Left lobe of liver (tissue), 2 donors: ENCODE measurements at regions not wholly inside any gene's neighbourhood (a gene's known extent, or its start where the extent isn't known, plus 50 kb on each side); places are given as distances from the start of the nearest gene placed in this dataset.
"Not testable (repeated sequence)": the region's sequence is repeated elsewhere in the genome, so short reads cannot be mapped to it uniquely, and the experiment has no call there.

Experiments used
- ATAC-seq: fragments of 200-7000 bp; cut with Tn5 transposase; one replicate; pipeline ENCODE4 v1.9.1; 2020; ENCODE audit warnings: mild to moderate bottlenecking, moderate library complexity
- DNase-seq: peaks from one replicate; pipeline ENCODE4 v3.0.0-alpha.2; 2020; ENCODE audit warnings: low spot score
- donor health status: DM: no; HTN: no; CAD: no; lungs with moderate emphysema.
- donor health status: DM: no; HTN: yes; CAD: no.

DNA sequence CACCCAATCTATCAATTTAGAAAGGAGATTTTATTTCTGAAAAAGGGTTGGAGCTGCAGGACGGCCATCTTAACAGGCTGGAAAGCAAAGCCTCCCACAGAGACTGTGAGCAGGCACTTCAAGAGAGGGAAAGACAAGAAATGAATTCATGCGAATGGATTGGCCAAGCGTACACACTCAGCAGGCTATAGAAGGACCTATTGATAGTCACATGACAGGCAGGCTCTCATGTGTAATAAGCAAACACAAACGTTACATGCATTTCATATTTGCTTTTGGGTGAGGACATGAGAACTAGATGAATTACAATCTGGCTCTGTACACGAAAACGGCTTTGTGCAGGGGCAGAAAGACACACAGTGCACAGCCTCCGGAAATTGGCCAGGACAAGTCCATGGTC, 83.9 kb upstream of the GOLGA6L6 start:
- not testable (repeated sequence) for DNase-seq, ATAC-seq

DNA sequence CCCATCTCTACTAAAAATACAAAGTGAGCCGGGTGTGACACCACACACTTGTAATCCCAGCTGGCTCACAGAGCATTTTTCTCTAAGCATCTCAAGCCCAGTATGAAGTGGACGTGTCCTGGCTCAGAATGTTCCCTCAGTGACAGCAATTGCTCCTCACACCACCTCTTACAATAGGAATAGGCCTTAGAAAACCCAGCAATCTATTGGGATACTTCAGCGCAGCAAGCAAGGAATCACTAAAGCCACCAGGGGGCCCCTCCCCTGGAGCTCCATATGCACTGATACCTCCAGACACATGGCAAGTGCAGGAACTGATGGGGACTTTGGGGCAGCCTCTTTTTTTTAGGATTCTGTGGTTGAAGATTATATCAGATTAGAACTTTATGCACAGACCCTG, 82.5 kb upstream of the GOLGA6L6 start:
- not testable (repeated sequence) for ATAC-seq, DNase-seq

DNA sequence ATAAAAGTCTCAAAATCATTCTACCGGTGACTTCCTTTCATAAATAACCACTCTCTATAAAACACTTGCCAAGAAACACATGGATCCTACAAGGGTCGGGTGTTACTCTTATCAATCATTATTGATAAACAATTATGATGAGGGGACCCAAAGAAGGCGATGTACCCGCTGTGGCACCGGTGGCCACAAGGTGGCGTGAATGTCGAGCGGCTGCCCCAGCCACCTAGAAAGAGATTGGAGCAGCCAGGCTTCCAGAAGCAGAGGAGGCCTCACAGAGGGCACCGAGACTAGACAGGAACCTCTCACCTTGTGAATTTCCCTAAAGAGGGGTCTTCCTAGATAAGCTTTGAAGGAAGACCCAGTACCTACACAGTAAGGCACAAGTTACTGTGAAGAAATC, 80.5 kb upstream of the GOLGA6L6 start:
- peak; percentile 75 for ATAC-seq
- DNase-seq, result not testable (repeated sequence)

DNA sequence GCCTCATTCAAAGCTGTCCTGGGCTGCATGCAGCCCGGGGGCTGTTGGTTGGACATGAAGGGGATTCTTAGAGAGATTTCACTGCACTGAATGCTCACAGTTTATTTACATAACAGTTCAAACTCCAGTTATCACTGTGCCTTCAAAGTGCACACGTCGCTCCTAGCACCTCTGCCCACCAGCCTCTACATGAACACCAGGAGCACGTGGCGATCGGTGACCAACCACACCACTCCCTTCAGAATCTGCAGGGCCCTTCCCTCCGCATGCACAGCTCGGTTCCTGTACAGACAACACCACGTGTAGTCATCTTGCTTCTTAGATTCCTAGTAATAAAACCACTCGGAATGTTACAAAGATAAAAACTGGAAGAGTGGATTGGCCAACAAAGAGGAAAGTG, 72.9 kb upstream of the GOLGA6L6 start:
- not testable (repeated sequence) for DNase-seq, ATAC-seq

DNA sequence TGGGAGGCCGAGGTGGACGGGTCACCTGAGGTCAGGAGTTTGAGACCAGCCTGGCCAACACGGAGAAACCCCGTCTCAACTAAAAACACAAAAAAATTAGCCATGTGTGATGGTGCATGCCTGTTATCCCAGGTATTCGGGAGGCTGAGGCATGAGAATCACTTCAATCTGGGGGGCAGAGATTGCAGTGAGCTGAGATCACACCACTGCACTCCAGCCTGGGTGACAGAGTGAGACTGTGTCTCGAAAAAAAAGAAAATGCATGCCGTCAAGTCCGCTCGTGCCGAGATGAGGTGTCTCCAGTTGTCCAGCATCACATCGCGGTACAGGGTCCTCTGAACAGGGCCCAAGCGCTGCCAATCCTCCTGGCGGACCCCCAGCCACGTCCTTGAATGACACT, 71.2 kb upstream of the GOLGA6L6 start:
- DNase-seq, ATAC-seq: not testable (repeated sequence)

DNA sequence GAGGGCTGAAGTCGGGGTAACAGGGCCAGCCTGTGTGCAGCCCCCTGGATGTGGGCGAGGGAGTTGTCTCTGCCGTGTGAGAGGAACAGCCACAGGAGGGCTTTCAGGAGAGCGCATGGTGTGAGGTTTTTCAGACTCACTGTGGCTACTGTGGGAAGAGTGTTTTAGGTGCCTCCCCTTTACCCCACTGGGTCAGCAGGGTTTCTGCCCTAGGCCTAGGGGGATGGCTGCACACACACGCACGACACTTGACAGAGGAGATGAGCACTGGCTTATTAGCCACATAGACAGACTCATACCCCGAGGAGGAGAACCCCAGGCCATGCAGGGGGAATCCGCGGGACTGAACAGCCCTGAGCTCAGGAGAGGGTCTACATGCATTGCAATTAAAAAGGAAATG, 70.8 kb upstream of the GOLGA6L6 start:
- ATAC-seq, DNase-seq: not testable (repeated sequence)

DNA sequence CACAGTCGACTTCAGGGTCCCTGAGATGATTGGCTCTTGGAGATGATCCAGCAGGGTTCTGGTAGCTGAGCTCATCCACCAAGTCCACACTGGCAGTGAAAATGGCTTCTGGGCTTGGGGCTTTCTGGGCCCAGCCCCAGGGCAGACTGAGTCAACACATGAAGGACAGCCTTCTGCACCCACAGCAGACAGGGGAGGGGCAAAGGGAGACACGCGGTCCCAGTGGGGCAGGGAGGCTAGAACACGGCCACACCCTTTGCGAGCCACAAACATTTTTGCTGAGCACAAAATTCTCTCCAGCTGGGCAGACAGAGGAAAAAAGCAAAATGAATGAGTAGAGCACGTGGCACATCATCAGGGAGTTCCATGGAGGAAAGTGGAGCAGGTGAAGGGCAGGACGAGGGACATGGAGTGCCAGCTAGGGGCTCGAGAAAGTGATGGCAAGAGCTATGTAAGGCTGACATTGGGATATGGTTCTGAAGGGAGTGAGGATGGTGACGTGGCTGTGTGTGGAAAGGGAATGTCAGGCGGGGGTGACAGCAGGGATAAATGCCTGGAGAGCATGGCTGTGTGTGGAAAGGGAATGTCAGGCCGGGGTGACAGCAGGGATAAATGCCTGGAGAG, 70.2 kb upstream of the GOLGA6L6 start:
- DNase-seq, ATAC-seq: not testable (repeated sequence)

DNA sequence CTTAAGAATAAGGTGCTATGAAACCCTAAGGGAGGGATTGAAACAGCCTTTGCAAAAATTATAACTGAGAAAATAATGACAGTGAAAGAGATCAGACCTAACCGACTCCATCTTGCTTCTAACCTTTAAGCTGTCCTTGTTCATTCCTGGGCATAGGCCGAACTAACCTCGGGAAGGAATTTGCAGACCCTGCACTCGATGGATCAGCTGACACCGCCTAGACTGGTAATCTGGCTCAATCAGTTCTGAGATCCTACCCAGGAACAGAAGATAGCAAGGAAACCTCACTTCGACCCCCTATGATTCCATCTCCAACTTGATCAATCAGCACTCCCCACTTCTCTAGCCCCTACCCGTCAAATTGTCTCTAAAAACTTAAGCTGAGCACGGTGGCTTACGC, 66.6 kb upstream of the GOLGA6L6 start:
- ATAC-seq, DNase-seq: not testable (repeated sequence)

DNA sequence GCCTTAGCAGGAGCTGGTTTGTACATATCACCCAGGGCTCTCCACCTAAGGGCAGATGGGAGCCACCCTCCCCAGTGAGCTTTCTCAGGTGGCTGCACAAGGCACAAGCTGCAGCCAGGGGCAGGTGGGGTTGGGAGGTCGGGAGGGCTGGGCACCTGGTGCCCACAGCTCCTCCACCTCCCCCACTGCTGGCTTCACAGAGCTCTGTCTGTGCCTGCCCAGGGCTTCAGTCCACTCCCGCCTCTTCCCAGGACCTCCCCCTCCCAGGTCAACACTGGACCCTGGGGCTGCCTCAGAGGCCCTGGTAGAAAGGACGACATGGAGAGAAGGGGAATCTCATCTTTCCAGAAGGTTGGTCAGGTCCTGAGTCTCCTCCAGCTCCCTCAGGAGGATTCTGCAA, 55.6 kb upstream of the GOLGA6L6 start:
- DNase-seq, ATAC-seq: not testable (repeated sequence)

DNA sequence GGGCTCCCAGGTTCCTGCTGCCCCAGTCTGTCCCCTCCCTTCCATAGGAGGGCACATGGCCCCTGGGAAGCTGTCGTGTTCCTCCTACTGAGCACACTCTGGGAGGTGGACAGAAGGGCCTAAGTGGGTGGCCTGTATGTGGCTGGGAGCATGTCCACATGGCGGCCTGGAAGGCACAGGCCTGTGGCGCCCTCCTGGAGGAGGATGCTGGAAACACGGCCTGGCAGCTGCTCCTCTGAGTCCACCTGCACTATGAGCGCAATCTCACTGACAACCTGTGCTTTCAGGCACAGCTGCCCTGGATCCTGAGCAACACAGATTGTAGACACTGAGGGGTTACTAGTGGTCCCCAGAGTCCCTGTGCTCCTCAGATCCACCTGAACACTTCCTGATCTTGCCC, 52.6 kb upstream of the GOLGA6L6 start:
- not testable (repeated sequence) for DNase-seq, ATAC-seq

DNA sequence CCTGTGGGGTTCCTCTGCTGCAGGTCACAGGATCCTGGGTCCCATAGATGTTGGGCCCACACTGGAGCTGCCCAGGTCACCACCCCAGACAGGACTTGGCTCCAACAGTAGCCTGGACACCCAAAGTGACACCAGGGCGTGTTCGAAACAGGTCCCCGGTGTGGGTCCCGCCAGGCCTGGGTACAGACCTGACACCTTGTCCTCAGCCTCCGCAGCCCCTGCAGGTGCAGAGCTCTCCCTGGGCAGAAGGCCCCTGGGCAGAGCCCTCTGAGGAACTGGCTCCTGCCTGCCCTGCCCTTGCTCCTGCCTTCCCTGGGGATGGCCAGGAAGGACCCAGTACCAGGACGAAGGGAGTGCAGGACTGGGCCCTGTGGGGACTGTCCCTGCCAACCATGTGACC, 50.3 kb upstream of the GOLGA6L6 start:
- DNase-seq, result not testable (repeated sequence)
- peak; percentile 11 for ATAC-seq
